Gastrocnemius medialis (tissue), 4 donors: ENCODE measurements at regions not wholly inside any gene's neighbourhood (a gene's known extent, or its start where the extent isn't known, plus 50 kb on each side); places are given as distances from the start of the nearest gene placed in this dataset.

Experiments used
- CTCF ChIP-seq, 5 experiments: fragments of 450-650 bp in 3 of 5; fragments of 200-600 bp in 2 of 5; sonication (generic) in 2 of 5; IDR thresholded peaks in 4 of 5; conservative IDR thresholded peaks in 1 of 5; 1 replicate in 4 of 5; 2 replicates in 1 of 5; pipeline ENCODE4 v1.5.1; 2016 to 2019; ENCODE audit warnings: antibody characterized with exemption in 5 of 5, mild to moderate bottlenecking in 3 of 5, moderate library complexity in 3 of 5
- POLR2A ChIP-seq, 2 donors: fragments of 450-650 bp; IDR thresholded peaks; one replicate each; pipeline ENCODE4 v1.6.1; 2017; ENCODE audit warnings: antibody characterized with exemption in 2 of 2, mild to moderate bottlenecking in 2 of 2, moderate library complexity in 2 of 2

DNA sequence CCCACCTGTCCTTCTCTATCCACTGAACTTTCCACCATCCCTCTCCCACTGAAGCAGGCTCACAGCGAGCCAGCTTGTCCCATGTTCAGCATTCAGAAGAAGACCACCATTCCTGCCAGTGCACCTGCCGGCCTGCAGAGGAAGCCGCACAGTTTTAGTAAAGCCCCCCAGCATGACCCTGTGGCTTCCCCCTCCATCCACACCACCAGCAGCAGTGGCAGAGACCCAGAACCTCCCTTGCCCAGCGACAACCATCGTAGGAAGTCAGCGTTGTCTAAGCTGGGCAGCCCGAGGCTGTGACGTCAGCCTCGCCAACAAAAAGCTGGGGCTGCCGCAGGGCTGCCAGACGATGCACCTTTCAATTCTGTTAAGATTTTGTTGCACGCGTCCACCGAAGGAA is 66.6 kb upstream of the TAMM41 start:
- no peak for TF ChIP-seq POLR2A (IDR thresholded peaks at IDR 0.05)
- TF ChIP-seq CTCF (IDR thresholded peaks at IDR 0.05 in 4 of 5, conservative IDR thresholded peaks at IDR 0.05 in 1 of 5) = no peak
